ENCODE measurements at regions not wholly inside any gene's neighbourhood (a gene's known extent, or its start where the extent isn't known, plus 50 kb on each side); places are given as distances from the start of the nearest gene placed in this dataset.

- TF ChIP-seq, protein P1, sequence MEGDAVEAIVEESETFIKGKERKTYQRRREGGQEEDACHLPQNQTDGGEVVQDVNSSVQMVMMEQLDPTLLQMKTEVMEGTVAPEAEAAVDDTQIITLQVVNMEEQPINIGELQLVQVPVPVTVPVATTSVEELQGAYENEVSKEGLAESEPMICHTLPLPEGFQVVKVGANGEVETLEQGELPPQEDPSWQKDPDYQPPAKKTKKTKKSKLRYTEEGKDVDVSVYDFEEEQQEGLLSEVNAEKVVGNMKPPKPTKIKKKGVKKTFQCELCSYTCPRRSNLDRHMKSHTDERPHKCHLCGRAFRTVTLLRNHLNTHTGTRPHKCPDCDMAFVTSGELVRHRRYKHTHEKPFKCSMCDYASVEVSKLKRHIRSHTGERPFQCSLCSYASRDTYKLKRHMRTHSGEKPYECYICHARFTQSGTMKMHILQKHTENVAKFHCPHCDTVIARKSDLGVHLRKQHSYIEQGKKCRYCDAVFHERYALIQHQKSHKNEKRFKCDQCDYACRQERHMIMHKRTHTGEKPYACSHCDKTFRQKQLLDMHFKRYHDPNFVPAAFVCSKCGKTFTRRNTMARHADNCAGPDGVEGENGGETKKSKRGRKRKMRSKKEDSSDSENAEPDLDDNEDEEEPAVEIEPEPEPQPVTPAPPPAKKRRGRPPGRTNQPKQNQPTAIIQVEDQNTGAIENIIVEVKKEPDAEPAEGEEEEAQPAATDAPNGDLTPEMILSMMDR (IDR thresholded peaks at IDR 0.05; ENCODE audit: insufficient read depth, low read depth, low read length): no peak
- no peak for TF ChIP-seq EZH2 (IDR thresholded peaks at IDR 0.05; ENCODE audit: insufficient read depth, low read length)
Measured at GRCh38 chrX:116031331-116031730, 139.2 kb upstream of the AGTR2 start.

All from astrocyte (in vitro differentiated cells and primary cell).